Mesodermal cell (in vitro differentiated cells): ENCODE measurements at regions not wholly inside any gene's neighbourhood (a gene's known extent, or its start where the extent isn't known, plus 50 kb on each side); places are given as distances from the start of the nearest gene placed in this dataset.

Experiments used
- H3K27ac ChIP-seq: 2 replicates; pipeline ENCODE4 v1.7.0; 2013; ENCODE audit warnings: mild to moderate bottlenecking, low read depth, low read length, moderate library complexity; ENCODE audit not compliant: severe bottlenecking
- H3K36me3 ChIP-seq: 2 replicates; pipeline ENCODE4 v1.7.1; 2013; ENCODE audit warnings: mild to moderate bottlenecking, low read length, moderate library complexity; ENCODE audit not compliant: control insufficient read depth, insufficient read depth
- H3K4me1 ChIP-seq: one replicate; pipeline ENCODE4 v1.7.1; 2013; ENCODE audit warnings: mild to moderate bottlenecking, low read length; ENCODE audit not compliant: insufficient read depth, control insufficient read depth, poor library complexity, severe bottlenecking
- H3K4me3 ChIP-seq: 2 replicates; pipeline ENCODE4 v1.7.0; 2013; ENCODE audit warnings: low read length, control low read depth, mild to moderate bottlenecking; ENCODE audit not compliant: insufficient read depth, poor library complexity, severe bottlenecking; ENCODE audit errors: extremely low read depth
- H3K9me3 ChIP-seq: 2 replicates; pipeline ENCODE4 v1.7.1; 2013; ENCODE audit warnings: mild to moderate bottlenecking, low read length, moderate library complexity; ENCODE audit not compliant: control insufficient read depth
- WGBS, 2 experiments: methylation state at CpG; one replicate each; pipeline ENCODE4 v1.1.5; 2013; ENCODE audit warnings: missing lambda C conversion rate in 2 of 2; ENCODE audit not compliant: insufficient coverage in 2 of 2; 5-methylcytosine and 5-hydroxymethylcytosine counted together

GRCh38 chr4:155572106-155572703, 94.4 kb upstream of the GUCY1A1 start:
- Histone ChIP-seq H3K9me3 (no peaks in the 10 kb centered on the region), H3K36me3 (no peaks in the 10 kb centered on the region), H3K27ac (no peak overlapping the region), H3K4me1 (no peaks in the 10 kb centered on the region), H3K4me3 (no peak overlapping the region)
- WGBS, 2 experiments: 89 to 94% methylated on average over 9 of the region's 10 CpGs

GRCh38 chr4:155571184-155571944, 95.3 kb upstream of the GUCY1A1 start:
- Histone ChIP-seq H3K4me1 (no peaks in the 10 kb centered on the region), H3K4me3 (no peak overlapping the region), H3K36me3 (no peaks in the 10 kb centered on the region), H3K27ac (no peak overlapping the region), H3K9me3 (no peaks in the 10 kb centered on the region)
- WGBS, 2 experiments: no CpG with 5 or more reads among the region's 1 CpG

- H3K27ac ChIP-seq: no peak overlapping the region
- H3K4me1 ChIP-seq: no peaks in the 10 kb centered on the region
- no peaks in the 10 kb centered on the region for H3K9me3 ChIP-seq
- H3K36me3 ChIP-seq: no peaks in the 10 kb centered on the region
- no CpG with 5 or more reads among the region's 2 CpGs for WGBS, 2 experiments
- no peak overlapping the region for H3K4me3 ChIP-seq
Measured at GRCh38 chr4:155570661-155571060, 96.0 kb upstream of the GUCY1A1 start.

- WGBS, 2 experiments: 92% methylated on average over 4 of the region's 4 CpGs
- H3K27ac ChIP-seq: no peak overlapping the region
- H3K9me3 ChIP-seq: no peaks in the 10 kb centered on the region
- H3K4me3 ChIP-seq: no peak overlapping the region
- no peaks in the 10 kb centered on the region for H3K36me3 ChIP-seq
- no peaks in the 10 kb centered on the region for H3K4me1 ChIP-seq
Measured at GRCh38 chr4:155569960-155570515, 96.6 kb upstream of the GUCY1A1 start.

GRCh38 chr4:155569471-155569870, 97.2 kb upstream of the GUCY1A1 start:
- Histone ChIP-seq H3K36me3 (no peaks in the 10 kb centered on the region), H3K9me3 (no peaks in the 10 kb centered on the region), H3K27ac (no peak overlapping the region), H3K4me3 (no peak overlapping the region), H3K4me1 (no peaks in the 10 kb centered on the region)
- WGBS, 2 experiments: 89 to 100% methylated on average over 1 to 3 of the region's 3 CpGs

- H3K4me3 ChIP-seq: no peak overlapping the region
- H3K4me1 ChIP-seq: no peaks in the 10 kb centered on the region
- H3K9me3 ChIP-seq: no peaks in the 10 kb centered on the region
- 90 to 92% methylated on average over 4 of the region's 4 CpGs for WGBS, 2 experiments
- no peaks in the 10 kb centered on the region for H3K36me3 ChIP-seq
- no peak overlapping the region for H3K27ac ChIP-seq
Measured at GRCh38 chr4:155568641-155569220, 97.9 kb upstream of the GUCY1A1 start.

GRCh38 chr4:155566354-155566753, 100.3 kb upstream of the GUCY1A1 start:
- Histone ChIP-seq H3K4me3 (no peak overlapping the region), H3K9me3 (no peaks in the 10 kb centered on the region), H3K4me1 (no peaks in the 10 kb centered on the region), H3K27ac (no peak overlapping the region), H3K36me3 (no peaks in the 10 kb centered on the region)
- 100% methylated on average over 1 of the region's 1 CpG for WGBS, 2 experiments

GRCh38 chr4:155565776-155566175, 100.9 kb upstream of the GUCY1A1 start:
- no CpG with 5 or more reads among the region's 2 CpGs for WGBS, 2 experiments
- H3K36me3 ChIP-seq: no peaks in the 10 kb centered on the region
- H3K27ac ChIP-seq: no peak overlapping the region
- no peaks in the 10 kb centered on the region for H3K4me1 ChIP-seq
- H3K9me3 ChIP-seq: no peaks in the 10 kb centered on the region
- no peak overlapping the region for H3K4me3 ChIP-seq

GRCh38 chr4:155565330-155565729, 101.3 kb upstream of the GUCY1A1 start:
- H3K9me3 ChIP-seq: no peaks in the 10 kb centered on the region
- H3K36me3 ChIP-seq: no peaks in the 10 kb centered on the region
- no CpG with 5 or more reads among the region's 1 CpG for WGBS, 2 experiments
- no peak overlapping the region for H3K4me3 ChIP-seq
- no peak overlapping the region for H3K27ac ChIP-seq
- no peaks in the 10 kb centered on the region for H3K4me1 ChIP-seq

GRCh38 chr4:155564880-155565279, 101.8 kb upstream of the GUCY1A1 start:
- no peaks in the 10 kb centered on the region for H3K36me3 ChIP-seq
- no peaks in the 10 kb centered on the region for H3K4me1 ChIP-seq
- WGBS, 2 experiments: 85 to 94% methylated on average over 3 of the region's 3 CpGs
- H3K4me3 ChIP-seq: no peak overlapping the region
- H3K27ac ChIP-seq: no peak overlapping the region
- no peaks in the 10 kb centered on the region for H3K9me3 ChIP-seq

- Histone ChIP-seq H3K4me1 (no peaks in the 10 kb centered on the region), H3K36me3 (no peaks in the 10 kb centered on the region), H3K27ac (no peak overlapping the region), H3K9me3 (no peaks in the 10 kb centered on the region), H3K4me3 (no peak overlapping the region)
- WGBS, 2 experiments: no CpG with 5 or more reads among the region's 2 CpGs
Measured at GRCh38 chr4:155564086-155564485, 102.6 kb upstream of the GUCY1A1 start.
